ENCODE measurements at regions not wholly inside any gene's neighbourhood (a gene's known extent, or its start where the extent isn't known, plus 50 kb on each side); places are given as distances from the start of the nearest gene placed in this dataset.

DNA sequence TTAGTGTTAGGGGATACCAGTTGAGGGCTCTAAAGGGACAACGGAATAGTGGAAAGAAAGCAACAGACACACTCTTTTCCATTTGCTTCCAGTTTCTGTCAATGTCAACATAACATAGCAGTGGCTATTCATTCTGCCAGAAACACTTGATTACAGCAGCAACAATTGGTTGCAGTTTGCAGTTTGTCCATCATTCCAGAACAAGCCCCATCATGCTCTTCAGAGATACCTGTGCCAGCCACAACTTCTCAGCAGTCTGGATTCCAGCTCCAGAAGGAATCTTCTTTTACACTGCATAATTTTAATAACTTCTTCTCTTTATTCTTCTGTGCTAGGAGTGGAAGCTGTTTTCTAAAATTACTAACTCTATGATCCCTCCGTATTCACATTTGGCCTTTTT is 1521.4 kb downstream of the PLA2G4A start:
- DNase-seq (ENCODE audit: extremely low read depth, low read depth): no peak
- TF ChIP-seq, protein P1, sequence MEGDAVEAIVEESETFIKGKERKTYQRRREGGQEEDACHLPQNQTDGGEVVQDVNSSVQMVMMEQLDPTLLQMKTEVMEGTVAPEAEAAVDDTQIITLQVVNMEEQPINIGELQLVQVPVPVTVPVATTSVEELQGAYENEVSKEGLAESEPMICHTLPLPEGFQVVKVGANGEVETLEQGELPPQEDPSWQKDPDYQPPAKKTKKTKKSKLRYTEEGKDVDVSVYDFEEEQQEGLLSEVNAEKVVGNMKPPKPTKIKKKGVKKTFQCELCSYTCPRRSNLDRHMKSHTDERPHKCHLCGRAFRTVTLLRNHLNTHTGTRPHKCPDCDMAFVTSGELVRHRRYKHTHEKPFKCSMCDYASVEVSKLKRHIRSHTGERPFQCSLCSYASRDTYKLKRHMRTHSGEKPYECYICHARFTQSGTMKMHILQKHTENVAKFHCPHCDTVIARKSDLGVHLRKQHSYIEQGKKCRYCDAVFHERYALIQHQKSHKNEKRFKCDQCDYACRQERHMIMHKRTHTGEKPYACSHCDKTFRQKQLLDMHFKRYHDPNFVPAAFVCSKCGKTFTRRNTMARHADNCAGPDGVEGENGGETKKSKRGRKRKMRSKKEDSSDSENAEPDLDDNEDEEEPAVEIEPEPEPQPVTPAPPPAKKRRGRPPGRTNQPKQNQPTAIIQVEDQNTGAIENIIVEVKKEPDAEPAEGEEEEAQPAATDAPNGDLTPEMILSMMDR (IDR thresholded peaks at IDR 0.05; ENCODE audit: low read depth, low read length): no peak

DNA sequence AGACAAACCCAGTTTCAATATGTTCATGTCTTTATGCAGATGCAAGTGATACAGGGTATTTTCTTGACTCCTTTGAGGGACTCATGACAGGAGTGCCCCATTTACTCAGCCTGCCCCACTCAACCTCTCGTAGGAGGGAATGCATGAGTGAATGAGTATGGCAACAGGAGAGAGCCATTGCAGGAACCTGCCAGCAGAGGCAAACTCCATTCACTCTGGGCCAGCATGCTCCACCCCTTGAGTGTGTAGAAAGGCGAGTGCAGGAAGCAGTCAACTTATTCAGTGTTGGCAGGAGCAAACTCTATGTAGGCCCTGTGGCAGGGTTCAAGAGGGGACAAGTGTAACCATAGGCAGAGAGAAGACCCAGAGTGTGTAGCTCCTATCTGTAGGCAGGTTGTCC is 1526.3 kb downstream of the PLA2G4A start:
- TF ChIP-seq, protein P1 (IDR thresholded peaks at IDR 0.05; ENCODE audit: low read depth, low read length): no peak
- DNase-seq (ENCODE audit: extremely low read depth, low read depth): no peak

DNA sequence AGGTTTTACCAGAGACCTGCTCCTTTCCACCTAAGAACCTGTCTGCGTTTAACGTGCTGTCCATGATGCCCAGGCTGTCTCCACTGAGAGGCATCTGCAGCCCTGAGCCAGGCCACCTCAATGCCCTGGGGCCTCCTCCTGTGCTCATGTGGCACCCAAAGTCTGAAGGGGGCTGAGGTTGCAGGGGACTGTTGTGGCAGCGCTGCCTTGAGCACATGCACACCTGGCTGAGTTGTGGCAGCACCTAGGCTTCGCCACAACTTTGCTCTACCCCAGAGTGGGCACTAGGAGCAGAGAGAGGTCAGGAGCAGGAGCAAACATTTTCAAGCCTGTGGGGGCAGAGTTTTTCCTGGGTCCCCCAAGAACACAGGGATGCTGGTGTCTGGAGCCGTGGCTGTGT is 1527.1 kb downstream of the PLA2G4A start:
- no peak for DNase-seq (ENCODE audit: extremely low read depth, low read depth)
- TF ChIP-seq, protein P1 (IDR thresholded peaks at IDR 0.05; ENCODE audit: low read depth, low read length): no peak

DNA sequence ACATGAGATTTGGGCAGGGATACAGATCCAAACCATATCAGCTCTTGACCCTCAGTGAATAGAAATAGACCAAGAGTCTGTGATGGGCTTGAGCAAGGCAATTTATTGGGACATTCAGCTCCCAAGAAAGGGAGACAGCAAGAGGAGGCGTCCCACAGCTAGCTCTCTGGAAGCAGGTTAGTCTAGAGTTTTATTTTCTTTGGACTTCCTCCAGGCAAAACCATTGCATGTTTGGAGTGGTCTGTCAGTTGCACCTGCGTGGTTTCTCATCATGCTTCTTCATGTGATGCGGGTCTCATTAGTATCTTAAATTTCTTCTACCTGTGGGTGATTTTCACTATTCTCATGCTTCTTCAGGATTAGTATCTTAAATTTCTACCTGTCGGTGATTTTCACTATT is 1530.6 kb downstream of the PLA2G4A start:
- DNase-seq (ENCODE audit: extremely low read depth, low read depth): no peak
- TF ChIP-seq, protein P1 (IDR thresholded peaks at IDR 0.05; ENCODE audit: low read depth, low read length): no peak

DNA sequence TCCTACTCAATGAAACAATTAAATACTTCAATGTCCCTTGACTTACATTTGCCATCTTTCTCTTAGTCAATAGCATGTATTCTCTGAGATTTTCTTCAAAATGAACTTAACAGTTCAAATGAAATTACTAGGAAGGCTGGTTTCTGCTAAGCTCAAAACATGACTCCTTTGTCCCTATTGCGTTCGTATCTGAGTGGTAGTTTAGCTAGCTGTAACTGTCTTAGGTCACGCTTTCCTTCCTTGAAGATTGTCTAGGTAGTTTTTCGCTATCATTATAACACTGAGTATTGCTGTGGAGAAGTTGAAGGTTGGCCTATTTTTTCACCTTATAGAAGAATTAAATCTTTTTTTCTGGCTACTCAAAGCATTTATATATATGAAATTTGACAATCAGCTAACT is 1535.2 kb downstream of the PLA2G4A start:
- no peak for DNase-seq (ENCODE audit: extremely low read depth, low read depth)
- TF ChIP-seq, protein P1 (IDR thresholded peaks at IDR 0.05; ENCODE audit: low read depth, low read length): no peak

DNA sequence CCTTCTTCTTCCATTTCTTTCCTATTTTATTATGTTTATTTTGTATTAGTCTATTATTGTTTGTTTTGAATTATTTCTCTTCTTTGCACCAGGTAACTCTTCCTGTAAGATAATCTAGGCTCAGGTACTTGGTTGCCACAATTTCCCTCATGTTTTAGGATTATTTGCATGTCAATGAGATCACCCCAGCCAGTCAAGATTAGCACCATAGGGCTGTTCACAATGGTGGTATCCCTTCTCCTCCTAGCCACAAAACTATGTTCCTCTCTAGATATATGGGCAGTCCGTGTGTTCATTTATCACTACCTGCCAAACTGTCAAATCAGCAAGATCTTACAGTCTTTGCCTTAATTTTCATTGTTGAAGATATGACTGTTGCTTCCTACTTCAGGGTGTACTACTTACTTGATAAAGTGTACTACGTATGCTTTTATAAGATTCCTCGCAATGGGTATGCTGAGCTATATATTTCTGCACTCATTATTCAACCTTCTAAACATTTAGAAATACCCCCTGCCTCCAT is 1536.2 kb downstream of the PLA2G4A start:
- DNase-seq (ENCODE audit: extremely low read depth, low read depth): no peak
- TF ChIP-seq, protein P1 (IDR thresholded peaks at IDR 0.05; ENCODE audit: low read depth, low read length): no peak

DNA sequence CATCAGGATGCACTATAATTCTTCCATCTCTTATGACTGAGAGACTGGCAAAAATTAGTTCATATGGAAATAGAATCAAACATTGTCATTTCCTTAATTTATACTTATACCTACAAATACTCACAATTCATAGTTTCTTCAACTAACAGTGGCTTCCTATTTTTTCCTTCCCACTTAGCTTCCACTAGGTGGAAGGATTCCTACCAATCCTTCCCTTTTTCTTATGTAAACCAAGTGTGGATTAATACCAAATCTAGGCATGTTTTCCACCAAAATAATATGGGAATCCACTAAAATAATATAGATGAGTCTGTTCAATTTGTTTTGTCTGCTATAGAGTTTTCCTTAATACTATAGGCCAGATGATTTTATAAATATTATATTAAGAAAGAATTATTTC is 1537.1 kb downstream of the PLA2G4A start:
- TF ChIP-seq, protein P1 (IDR thresholded peaks at IDR 0.05; ENCODE audit: low read depth, low read length): no peak

More for the DNA sequence above, 1537.1 kb downstream of the PLA2G4A start:
- no peak for DNase-seq (ENCODE audit: extremely low read depth, low read depth)
